ENCODE measurements at regions not wholly inside any gene's neighbourhood (a gene's known extent, or its start where the extent isn't known, plus 50 kb on each side); places are given as distances from the start of the nearest gene placed in this dataset.

DNA sequence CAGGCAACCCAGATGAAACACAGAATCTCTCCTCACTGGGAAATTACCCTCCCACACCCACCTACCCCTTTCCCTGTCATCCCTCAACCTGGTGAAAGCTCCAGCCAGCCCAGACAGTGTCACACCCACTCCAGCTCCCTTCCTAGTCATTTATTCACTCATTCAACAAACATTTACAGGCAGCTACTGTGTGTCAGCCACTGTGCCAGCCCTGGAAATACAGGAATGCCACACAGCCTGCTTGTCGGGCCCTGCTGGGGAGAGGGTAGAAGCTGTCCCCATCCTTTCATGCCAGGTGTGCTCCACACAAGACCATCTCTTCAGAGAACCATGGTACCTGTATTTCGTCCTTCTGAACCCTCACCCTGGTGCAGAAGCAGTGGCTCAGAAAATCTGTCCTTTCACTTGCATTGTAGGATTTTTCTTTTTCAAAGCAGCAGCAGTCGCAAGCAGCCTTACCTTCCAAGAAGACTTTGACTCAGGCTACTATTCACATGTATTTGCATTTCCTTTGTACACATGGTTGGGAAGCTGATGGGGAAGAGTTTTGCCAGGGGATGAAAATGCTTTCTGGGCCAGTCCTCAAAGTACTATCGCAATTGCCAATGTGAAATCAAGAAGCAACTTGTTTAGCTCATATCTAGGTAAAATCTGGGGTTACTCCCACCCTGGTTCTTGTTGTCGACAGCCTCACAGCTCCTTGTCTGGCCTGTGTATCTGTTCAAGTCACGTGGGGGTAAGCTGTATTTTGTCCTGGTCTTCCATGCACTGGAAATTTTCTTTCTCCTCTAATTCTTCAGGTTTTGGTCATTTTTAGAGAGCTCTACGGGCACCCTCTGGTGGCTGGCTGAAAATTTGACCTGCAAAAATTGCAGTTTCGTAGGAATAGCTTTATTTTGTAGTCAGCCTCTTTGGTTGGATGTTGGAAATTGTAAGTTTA, 147.4 kb upstream of the EGLN3 start (continued):
- TF ChIP-seq, protein P1, sequence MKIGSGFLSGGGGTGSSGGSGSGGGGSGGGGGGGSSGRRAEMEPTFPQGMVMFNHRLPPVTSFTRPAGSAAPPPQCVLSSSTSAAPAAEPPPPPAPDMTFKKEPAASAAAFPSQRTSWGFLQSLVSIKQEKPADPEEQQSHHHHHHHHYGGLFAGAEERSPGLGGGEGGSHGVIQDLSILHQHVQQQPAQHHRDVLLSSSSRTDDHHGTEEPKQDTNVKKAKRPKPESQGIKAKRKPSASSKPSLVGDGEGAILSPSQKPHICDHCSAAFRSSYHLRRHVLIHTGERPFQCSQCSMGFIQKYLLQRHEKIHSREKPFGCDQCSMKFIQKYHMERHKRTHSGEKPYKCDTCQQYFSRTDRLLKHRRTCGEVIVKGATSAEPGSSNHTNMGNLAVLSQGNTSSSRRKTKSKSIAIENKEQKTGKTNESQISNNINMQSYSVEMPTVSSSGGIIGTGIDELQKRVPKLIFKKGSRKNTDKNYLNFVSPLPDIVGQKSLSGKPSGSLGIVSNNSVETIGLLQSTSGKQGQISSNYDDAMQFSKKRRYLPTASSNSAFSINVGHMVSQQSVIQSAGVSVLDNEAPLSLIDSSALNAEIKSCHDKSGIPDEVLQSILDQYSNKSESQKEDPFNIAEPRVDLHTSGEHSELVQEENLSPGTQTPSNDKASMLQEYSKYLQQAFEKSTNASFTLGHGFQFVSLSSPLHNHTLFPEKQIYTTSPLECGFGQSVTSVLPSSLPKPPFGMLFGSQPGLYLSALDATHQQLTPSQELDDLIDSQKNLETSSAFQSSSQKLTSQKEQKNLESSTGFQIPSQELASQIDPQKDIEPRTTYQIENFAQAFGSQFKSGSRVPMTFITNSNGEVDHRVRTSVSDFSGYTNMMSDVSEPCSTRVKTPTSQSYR (CRISPR knock-in tag; IDR thresholded peaks at IDR 0.05; ENCODE audit: borderline replicate concordance), result no peak
- no peak for TF ChIP-seq CBFB (CRISPR knock-in tag; IDR thresholded peaks at IDR 0.05)
- TF ChIP-seq, protein P2, sequence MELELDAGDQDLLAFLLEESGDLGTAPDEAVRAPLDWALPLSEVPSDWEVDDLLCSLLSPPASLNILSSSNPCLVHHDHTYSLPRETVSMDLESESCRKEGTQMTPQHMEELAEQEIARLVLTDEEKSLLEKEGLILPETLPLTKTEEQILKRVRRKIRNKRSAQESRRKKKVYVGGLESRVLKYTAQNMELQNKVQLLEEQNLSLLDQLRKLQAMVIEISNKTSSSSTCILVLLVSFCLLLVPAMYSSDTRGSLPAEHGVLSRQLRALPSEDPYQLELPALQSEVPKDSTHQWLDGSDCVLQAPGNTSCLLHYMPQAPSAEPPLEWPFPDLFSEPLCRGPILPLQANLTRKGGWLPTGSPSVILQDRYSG (CRISPR knock-in tag; IDR thresholded peaks at IDR 0.05), result no peak
- TF ChIP-seq, protein P3, sequence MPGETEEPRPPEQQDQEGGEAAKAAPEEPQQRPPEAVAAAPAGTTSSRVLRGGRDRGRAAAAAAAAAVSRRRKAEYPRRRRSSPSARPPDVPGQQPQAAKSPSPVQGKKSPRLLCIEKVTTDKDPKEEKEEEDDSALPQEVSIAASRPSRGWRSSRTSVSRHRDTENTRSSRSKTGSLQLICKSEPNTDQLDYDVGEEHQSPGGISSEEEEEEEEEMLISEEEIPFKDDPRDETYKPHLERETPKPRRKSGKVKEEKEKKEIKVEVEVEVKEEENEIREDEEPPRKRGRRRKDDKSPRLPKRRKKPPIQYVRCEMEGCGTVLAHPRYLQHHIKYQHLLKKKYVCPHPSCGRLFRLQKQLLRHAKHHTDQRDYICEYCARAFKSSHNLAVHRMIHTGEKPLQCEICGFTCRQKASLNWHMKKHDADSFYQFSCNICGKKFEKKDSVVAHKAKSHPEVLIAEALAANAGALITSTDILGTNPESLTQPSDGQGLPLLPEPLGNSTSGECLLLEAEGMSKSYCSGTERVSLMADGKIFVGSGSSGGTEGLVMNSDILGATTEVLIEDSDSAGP (CRISPR knock-in tag; IDR thresholded peaks at IDR 0.05; ENCODE audit: borderline replicate concordance), result no peak
- TF ChIP-seq CHCHD3 (CRISPR knock-in tag; IDR thresholded peaks at IDR 0.05), result no peak
- TF ChIP-seq ZNF230 (CRISPR knock-in tag; IDR thresholded peaks at IDR 0.05), result 0 out of 2 replicates have a peak, but pooled peaks have one; percentile 37
- no peak for TF ChIP-seq ATRX (CRISPR knock-in tag; IDR thresholded peaks at IDR 0.05; ENCODE audit: borderline replicate concordance)
- TF ChIP-seq FLYWCH1 (CRISPR knock-in tag; IDR thresholded peaks at IDR 0.05), result no peak
- TF ChIP-seq ZNF264 (CRISPR knock-in tag; IDR thresholded peaks at IDR 0.05), result no peak
- no peak for TF ChIP-seq MYC (CRISPR knock-in tag; IDR thresholded peaks at IDR 0.05; ENCODE audit: borderline replicate concordance)
- no peak for TF ChIP-seq HNRNPK (IDR thresholded peaks at IDR 0.05; ENCODE audit: low read depth, low read length, poor library complexity, severe bottlenecking)
- peak; percentile 20; the same call in 1 of the 2 replicates for TF ChIP-seq ELF3 (CRISPR knock-in tag; IDR thresholded peaks at IDR 0.05)
- no peak for TF ChIP-seq MEIS2 (CRISPR knock-in tag; IDR thresholded peaks at IDR 0.05)
- no peak for TF ChIP-seq ZBTB20 (CRISPR knock-in tag; IDR thresholded peaks at IDR 0.05; ENCODE audit: borderline replicate concordance, low read depth)
- TF ChIP-seq, protein P4, sequence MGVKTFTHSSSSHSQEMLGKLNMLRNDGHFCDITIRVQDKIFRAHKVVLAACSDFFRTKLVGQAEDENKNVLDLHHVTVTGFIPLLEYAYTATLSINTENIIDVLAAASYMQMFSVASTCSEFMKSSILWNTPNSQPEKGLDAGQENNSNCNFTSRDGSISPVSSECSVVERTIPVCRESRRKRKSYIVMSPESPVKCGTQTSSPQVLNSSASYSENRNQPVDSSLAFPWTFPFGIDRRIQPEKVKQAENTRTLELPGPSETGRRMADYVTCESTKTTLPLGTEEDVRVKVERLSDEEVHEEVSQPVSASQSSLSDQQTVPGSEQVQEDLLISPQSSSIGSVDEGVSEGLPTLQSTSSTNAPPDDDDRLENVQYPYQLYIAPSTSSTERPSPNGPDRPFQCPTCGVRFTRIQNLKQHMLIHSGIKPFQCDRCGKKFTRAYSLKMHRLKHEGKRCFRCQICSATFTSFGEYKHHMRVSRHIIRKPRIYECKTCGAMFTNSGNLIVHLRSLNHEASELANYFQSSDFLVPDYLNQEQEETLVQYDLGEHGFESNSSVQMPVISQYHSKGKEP (CRISPR knock-in tag; IDR thresholded peaks at IDR 0.05), result no peak
- TF ChIP-seq, protein P5, sequence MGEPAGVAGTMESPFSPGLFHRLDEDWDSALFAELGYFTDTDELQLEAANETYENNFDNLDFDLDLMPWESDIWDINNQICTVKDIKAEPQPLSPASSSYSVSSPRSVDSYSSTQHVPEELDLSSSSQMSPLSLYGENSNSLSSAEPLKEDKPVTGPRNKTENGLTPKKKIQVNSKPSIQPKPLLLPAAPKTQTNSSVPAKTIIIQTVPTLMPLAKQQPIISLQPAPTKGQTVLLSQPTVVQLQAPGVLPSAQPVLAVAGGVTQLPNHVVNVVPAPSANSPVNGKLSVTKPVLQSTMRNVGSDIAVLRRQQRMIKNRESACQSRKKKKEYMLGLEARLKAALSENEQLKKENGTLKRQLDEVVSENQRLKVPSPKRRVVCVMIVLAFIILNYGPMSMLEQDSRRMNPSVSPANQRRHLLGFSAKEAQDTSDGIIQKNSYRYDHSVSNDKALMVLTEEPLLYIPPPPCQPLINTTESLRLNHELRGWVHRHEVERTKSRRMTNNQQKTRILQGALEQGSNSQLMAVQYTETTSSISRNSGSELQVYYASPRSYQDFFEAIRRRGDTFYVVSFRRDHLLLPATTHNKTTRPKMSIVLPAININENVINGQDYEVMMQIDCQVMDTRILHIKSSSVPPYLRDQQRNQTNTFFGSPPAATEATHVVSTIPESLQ (CRISPR knock-in tag; conservative IDR thresholded peaks at IDR 0.05), result no peak; the same call in 1 of the 2 replicates
- TF ChIP-seq ZFP41 (CRISPR knock-in tag; IDR thresholded peaks at IDR 0.05; ENCODE audit: borderline replicate concordance), result no peak

Measured in HepG2 (cell line).